SK-N-SH treated with all-trans-retinoic acid at 6 μM for 48 hours (cell line): ENCODE measurements at regions not wholly inside any gene's neighbourhood (a gene's known extent, or its start where the extent isn't known, plus 50 kb on each side); places are given as distances from the start of the nearest gene placed in this dataset.

Source experiments
- ATAC-seq: fragments of 200-7000 bp; cut with Tn5 transposase; 3 replicates; pipeline ENCODE4 v1.9.1; 2020; ENCODE audit warnings: mild to moderate bottlenecking, moderate library complexity
- ARNTL ChIP-seq: fragments of 450-650 bp; formaldehyde crosslinking; IDR thresholded peaks from 2 replicates; pipeline ENCODE4 v1.5.0; 2020; ENCODE audit warnings: low read depth, mild to moderate bottlenecking, moderate library complexity, borderline replicate concordance
- BACH2 ChIP-seq: fragments of 250-450 bp; sonication (Bioruptor Pico); IDR thresholded peaks from 2 replicates; pipeline ENCODE4 v1.9.0; 2021; ENCODE audit warnings: mild to moderate bottlenecking, borderline replicate concordance
- CSDC2 ChIP-seq: fragments of 250-450 bp; sonication (Bioruptor Pico); IDR thresholded peaks from 2 replicates; pipeline ENCODE4 v1.5.0; 2020; ENCODE audit warnings: mild to moderate bottlenecking, moderate library complexity
- ESRRG ChIP-seq: fragments of 250-450 bp; sonication (Bioruptor Pico); IDR thresholded peaks from 2 replicates; pipeline ENCODE4 v1.6.1; 2021; ENCODE audit warnings: mild to moderate bottlenecking
- GLIS3 ChIP-seq: fragments of 250-450 bp; sonication (Bioruptor Pico); IDR thresholded peaks from 2 replicates; pipeline ENCODE4 v1.5.0; 2020; ENCODE audit warnings: mild to moderate bottlenecking, moderate library complexity
- ISL1 ChIP-seq: fragments of 250-450 bp; sonication (Bioruptor Pico); IDR thresholded peaks from 2 replicates; pipeline ENCODE4 v2.1.2; 2022; ENCODE audit warnings: mild to moderate bottlenecking, moderate library complexity
- OSR1 ChIP-seq: fragments of 250-450 bp; sonication (Bioruptor Pico); IDR thresholded peaks from 2 replicates; pipeline ENCODE4 v1.8.0; 2022; ENCODE audit warnings: moderate library complexity, mild to moderate bottlenecking, inconsistent platforms
- PATZ1 ChIP-seq: fragments of 250-450 bp; sonication (Bioruptor Pico); IDR thresholded peaks from 2 replicates; pipeline ENCODE4 v1.8.0; 2020; ENCODE audit warnings: mild to moderate bottlenecking, moderate library complexity, borderline replicate concordance
- POU6F1 ChIP-seq: fragments of 250-450 bp; sonication (Bioruptor Pico); IDR thresholded peaks from 2 replicates; pipeline ENCODE4 v1.8.0; 2021; ENCODE audit warnings: low read depth, mild to moderate bottlenecking, moderate library complexity, borderline replicate concordance
- PPARA ChIP-seq: fragments of 250-450 bp; sonication (Bioruptor Pico); IDR thresholded peaks from 2 replicates; pipeline ENCODE4 v1.5.0; 2020; ENCODE audit warnings: mild to moderate bottlenecking, borderline replicate concordance
- SNAI2 ChIP-seq: fragments of 250-450 bp; sonication (Bioruptor Pico); IDR thresholded peaks from 2 replicates; pipeline ENCODE4 v1.5.0; 2020; ENCODE audit warnings: mild to moderate bottlenecking, moderate library complexity
- TCF4 ChIP-seq: fragments of 250-450 bp; sonication (Bioruptor Pico); IDR thresholded peaks from 2 replicates; pipeline ENCODE4 v1.8.0; 2021; ENCODE audit warnings: mild to moderate bottlenecking, moderate library complexity, borderline replicate concordance
- TOX ChIP-seq: fragments of 250-450 bp; sonication (Bioruptor Pico); IDR thresholded peaks from 2 replicates; pipeline ENCODE4 v1.8.0; 2021; ENCODE audit warnings: mild to moderate bottlenecking, moderate library complexity, borderline replicate concordance
- ZC3H10 ChIP-seq: fragments of 250-450 bp; sonication (Bioruptor Pico); IDR thresholded peaks from 2 replicates; pipeline ENCODE4 v1.5.1; 2021; ENCODE audit warnings: mild to moderate bottlenecking, moderate library complexity
- ZFP3 ChIP-seq: fragments of 250-450 bp; sonication (Bioruptor Pico); IDR thresholded peaks from 2 replicates; pipeline ENCODE4 v1.5.0; 2020; ENCODE audit warnings: mild to moderate bottlenecking, moderate library complexity
- ZFP30 ChIP-seq: fragments of 450-650 bp; formaldehyde crosslinking; IDR thresholded peaks from 2 replicates; pipeline ENCODE4 v1.5.0; 2022; ENCODE audit warnings: mild to moderate bottlenecking, moderate library complexity
- ZNF70 ChIP-seq: fragments of 450-650 bp; formaldehyde crosslinking; IDR thresholded peaks from 2 replicates; pipeline ENCODE4 v1.5.0; 2020; ENCODE audit warnings: mild to moderate bottlenecking, moderate library complexity
- ZNF8 ChIP-seq: fragments of 450-650 bp; formaldehyde crosslinking; IDR thresholded peaks from 2 replicates; pipeline ENCODE4 v1.5.0; 2020; ENCODE audit warnings: mild to moderate bottlenecking, moderate library complexity
- TF ChIP-seq, protein P1 (sequence below): fragments of 250-450 bp; sonication (Bioruptor Pico); IDR thresholded peaks from 2 replicates; pipeline ENCODE4 v1.5.1; 2021; ENCODE audit warnings: mild to moderate bottlenecking, moderate library complexity
- TF ChIP-seq, protein P2 (sequence below): fragments of 250-450 bp; sonication (Bioruptor Pico); IDR thresholded peaks from 2 replicates; pipeline ENCODE4 v1.5.1; 2020; ENCODE audit warnings: low read depth, mild to moderate bottlenecking, moderate library complexity

GRCh38 chr6:119483908-119484307 is 134.3 kb upstream of the MAN1A1 start:
- ATAC-seq, result no peak
- TF ChIP-seq TOX (CRISPR knock-in tag), result no peak
- no peak for TF ChIP-seq BACH2
- TF ChIP-seq GLIS3, result no peak
- no peak for TF ChIP-seq TCF4 (CRISPR knock-in tag)
- TF ChIP-seq PATZ1 (CRISPR knock-in tag), result no peak
- TF ChIP-seq ZC3H10, result no peak
- TF ChIP-seq PPARA (CRISPR knock-in tag), result no peak
- no peak for TF ChIP-seq ZFP3
- TF ChIP-seq ARNTL (CRISPR knock-in tag), result no peak
- no peak for TF ChIP-seq SNAI2 (CRISPR knock-in tag)
- TF ChIP-seq ZNF8 (CRISPR knock-in tag), result no peak

DNA sequence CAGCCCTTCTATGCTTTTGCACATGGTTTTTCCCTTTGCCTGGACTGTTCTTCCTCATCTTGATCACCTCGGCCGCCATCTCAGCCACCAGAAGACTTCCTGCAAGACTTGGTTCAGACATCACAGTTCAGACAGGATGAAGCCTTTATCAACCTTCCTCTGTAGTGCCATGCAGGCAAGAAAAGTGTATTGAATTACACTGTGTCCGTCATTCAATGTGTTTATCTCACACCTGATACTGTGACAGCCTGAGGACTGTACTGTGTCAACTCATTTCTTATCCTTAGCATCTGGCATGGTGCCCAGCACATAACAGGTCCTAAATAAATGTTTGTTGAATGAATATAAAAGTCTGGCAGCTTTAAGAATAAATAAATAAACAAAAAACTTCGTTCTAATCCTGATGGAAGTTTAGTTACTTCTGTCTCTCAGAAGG is 133.3 kb upstream of the MAN1A1 start:
- ATAC-seq, result no peak

GRCh38 chr6:119481976-119482375 is 132.4 kb upstream of the MAN1A1 start:
- TF ChIP-seq, protein P1, sequence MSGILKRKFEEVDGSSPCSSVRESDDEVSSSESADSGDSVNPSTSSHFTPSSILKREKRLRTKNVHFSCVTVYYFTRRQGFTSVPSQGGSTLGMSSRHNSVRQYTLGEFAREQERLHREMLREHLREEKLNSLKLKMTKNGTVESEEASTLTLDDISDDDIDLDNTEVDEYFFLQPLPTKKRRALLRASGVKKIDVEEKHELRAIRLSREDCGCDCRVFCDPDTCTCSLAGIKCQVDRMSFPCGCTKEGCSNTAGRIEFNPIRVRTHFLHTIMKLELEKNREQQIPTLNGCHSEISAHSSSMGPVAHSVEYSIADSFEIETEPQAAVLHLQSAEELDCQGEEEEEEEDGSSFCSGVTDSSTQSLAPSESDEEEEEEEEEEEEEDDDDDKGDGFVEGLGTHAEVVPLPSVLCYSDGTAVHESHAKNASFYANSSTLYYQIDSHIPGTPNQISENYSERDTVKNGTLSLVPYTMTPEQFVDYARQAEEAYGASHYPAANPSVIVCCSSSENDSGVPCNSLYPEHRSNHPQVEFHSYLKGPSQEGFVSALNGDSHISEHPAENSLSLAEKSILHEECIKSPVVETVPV (CRISPR knock-in tag), result no peak
- no peak for TF ChIP-seq SNAI2 (CRISPR knock-in tag)
- TF ChIP-seq PPARA (CRISPR knock-in tag), result no peak
- TF ChIP-seq ZNF8 (CRISPR knock-in tag), result no peak
- no peak for TF ChIP-seq TOX (CRISPR knock-in tag)
- no peak for TF ChIP-seq TCF4 (CRISPR knock-in tag)
- no peak for ATAC-seq

More for the DNA sequence above, 133.3 kb upstream of the MAN1A1 start:
- TF ChIP-seq ZC3H10, result no peak

GRCh38 chr6:119480961-119481497 is 131.5 kb upstream of the MAN1A1 start:
- ATAC-seq, result no peak
- TF ChIP-seq CSDC2 (CRISPR knock-in tag) (no peak), PPARA (CRISPR knock-in tag) (no peak), ARNTL (CRISPR knock-in tag) (no peak), SNAI2 (CRISPR knock-in tag) (no peak), ZFP30 (no peak), ESRRG (CRISPR knock-in tag) (no peak), POU6F1 (CRISPR knock-in tag) (no peak), TCF4 (CRISPR knock-in tag) (no peak), OSR1 (CRISPR knock-in tag) (no peak), ZNF70 (CRISPR knock-in tag) (no peak), TOX (CRISPR knock-in tag) (no peak), ISL1 (no peak), GLIS3 (no peak)
- TF ChIP-seq, protein P2, sequence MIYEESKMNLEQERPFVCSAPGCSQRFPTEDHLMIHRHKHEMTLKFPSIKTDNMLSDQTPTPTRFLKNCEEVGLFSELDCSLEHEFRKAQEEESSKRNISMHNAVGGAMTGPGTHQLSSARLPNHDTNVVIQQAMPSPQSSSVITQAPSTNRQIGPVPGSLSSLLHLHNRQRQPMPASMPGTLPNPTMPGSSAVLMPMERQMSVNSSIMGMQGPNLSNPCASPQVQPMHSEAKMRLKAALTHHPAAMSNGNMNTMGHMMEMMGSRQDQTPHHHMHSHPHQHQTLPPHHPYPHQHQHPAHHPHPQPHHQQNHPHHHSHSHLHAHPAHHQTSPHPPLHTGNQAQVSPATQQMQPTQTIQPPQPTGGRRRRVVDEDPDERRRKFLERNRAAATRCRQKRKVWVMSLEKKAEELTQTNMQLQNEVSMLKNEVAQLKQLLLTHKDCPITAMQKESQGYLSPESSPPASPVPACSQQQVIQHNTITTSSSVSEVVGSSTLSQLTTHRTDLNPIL (CRISPR knock-in tag), result no peak
- TF ChIP-seq, protein P1 (CRISPR knock-in tag), result no peak
- TF ChIP-seq, all 23 proteins: peak for 0
